GM18507 (cell line): ENCODE measurements at regions not wholly inside any gene's neighbourhood (a gene's known extent, or its start where the extent isn't known, plus 50 kb on each side); places are given as distances from the start of the nearest gene placed in this dataset.
"Not testable (repeated sequence)": the region's sequence is repeated elsewhere in the genome, so short reads cannot be mapped to it uniquely, and the experiment has no call there.

Source experiments
- DNase-seq: peaks from one replicate; pipeline ENCODE4 v3.0.0; 2011; ENCODE audit warnings: low read depth; ENCODE audit not compliant: insufficient read length; ENCODE audit errors: extremely low spot score
- FAIRE-seq: peaks from 2 replicates; lab custom pipeline; 2011; peaks lifted over from hg19 to GRCh38; lab: Jason Lieb, UNC

GRCh38 chr13:79194272-79194671 lies 211.8 kb downstream of the RBM26 start:
- DNase-seq (peak; percentile 54), FAIRE-seq (peak; percentile 97)

- FAIRE-seq (no peak), DNase-seq (no peak)
Observed at GRCh38 chr13:79191501-79191900, 214.6 kb downstream of the RBM26 start.

- DNase-seq = no peak
- FAIRE-seq = peak; percentile 86
Observed at GRCh38 chr13:79190932-79191331, 215.1 kb downstream of the RBM26 start.

GRCh38 chr13:79187917-79188690 lies 218.0 kb downstream of the RBM26 start:
- no peak for FAIRE-seq
- no peak for DNase-seq

- DNase-seq (no peak), FAIRE-seq (no peak)
Observed at GRCh38 chr13:79185580-79185979, 220.5 kb downstream of the RBM26 start.

- FAIRE-seq (no peak), DNase-seq (no peak)
Observed at GRCh38 chr13:79183231-79183630, 222.8 kb downstream of the RBM26 start.

- not testable (repeated sequence) for DNase-seq, FAIRE-seq
Observed at GRCh38 chr13:79173691-79174090, 232.4 kb downstream of the RBM26 start.

- not testable (repeated sequence) for FAIRE-seq, DNase-seq
Observed at GRCh38 chr13:79172924-79173323, 233.1 kb downstream of the RBM26 start.

GRCh38 chr13:79171141-79172061 lies 234.7 kb downstream of the RBM26 start:
- FAIRE-seq = no peak
- DNase-seq = no peak

GRCh38 chr13:79160818-79161217 lies 245.2 kb downstream of the RBM26 start:
- no peak for FAIRE-seq
- no peak for DNase-seq

- DNase-seq (no peak), FAIRE-seq (peak; percentile 71)
Observed at GRCh38 chr13:79155883-79156282, 250.2 kb downstream of the RBM26 start.

GRCh38 chr13:79149210-79149609 lies 256.8 kb downstream of the RBM26 start:
- FAIRE-seq (no peak), DNase-seq (no peak)

- FAIRE-seq = no peak
- DNase-seq = no peak
Observed at GRCh38 chr13:79141082-79141481, 265.0 kb downstream of the RBM26 start.

- DNase-seq (no peak), FAIRE-seq (no peak)
Observed at GRCh38 chr13:79128158-79128557, 277.9 kb downstream of the RBM26 start.

- FAIRE-seq = no peak
Observed at GRCh38 chr13:79126706-79127105, 279.3 kb downstream of the RBM26 start.

GRCh38 chr13:79124183-79124582 lies 281.9 kb downstream of the RBM26 start:
- DNase-seq (no peak), FAIRE-seq (no peak)

More at GRCh38 chr13:79126706-79127105, 279.3 kb downstream of the RBM26 start:
- no peak for DNase-seq

- FAIRE-seq (no peak), DNase-seq (no peak)
Observed at GRCh38 chr13:79121286-79121685, 284.8 kb downstream of the RBM26 start.

- FAIRE-seq (no peak), DNase-seq (no peak)
Observed at GRCh38 chr13:79119578-79120107, 286.4 kb downstream of the RBM26 start.

GRCh38 chr13:79112016-79112415 lies 294.0 kb downstream of the RBM26 start:
- DNase-seq (no peak), FAIRE-seq (no peak)

GRCh38 chr13:79108914-79109643 lies 297.0 kb downstream of the RBM26 start:
- DNase-seq = no peak
- FAIRE-seq = peak; percentile 41
